Esophagus muscularis mucosa (tissue), 4 donors: ENCODE measurements at regions not wholly inside any gene's neighbourhood (a gene's known extent, or its start where the extent isn't known, plus 50 kb on each side); places are given as distances from the start of the nearest gene placed in this dataset.

ENCODE experiments used
- DNase-seq: peaks from one replicate; pipeline ENCODE4 v3.0.0-alpha.2; 2017; ENCODE audit errors: extremely low spot score
- H3K27ac ChIP-seq, 4 donors: fragments of 200-600 bp; sonication (generic); replicated peaks in 1 of 4; 1 replicate in 3 of 4; 2 replicates in 1 of 4; pipeline ENCODE4 v1.5.1; 2016 to 2019; ENCODE audit warnings: mild to moderate bottlenecking in 1 of 4
- H3K27me3 ChIP-seq, 4 donors: fragments of 200-600 bp; sonication (generic); one replicate each; pipeline versions ENCODE4 v1.5.1 to v1.6.0; 2016 to 2019
- H3K36me3 ChIP-seq, 4 donors: fragments of 200-600 bp; sonication (generic); one replicate each; pipeline ENCODE4 v1.5.1; 2016 to 2019
- H3K4me1 ChIP-seq, 4 donors: fragments of 200-600 bp; sonication (generic); one replicate each; pipeline ENCODE4 v1.5.1; 2016 to 2019
- H3K4me3 ChIP-seq, 4 donors: fragments of 200-600 bp; sonication (generic); 1 replicate in 2 of 4; 2 replicates in 2 of 4; pipeline ENCODE4 v1.5.1; 2016 to 2019; ENCODE audit warnings: mild to moderate bottlenecking in 4 of 4, moderate library complexity in 1 of 4
- H3K9me3 ChIP-seq, 4 donors: fragments of 200-600 bp; sonication (generic); 1 replicate in 3 of 4; 2 replicates in 1 of 4; pipeline ENCODE4 v1.5.1; 2016 to 2019
- EP300 ChIP-seq: sonication (generic); formaldehyde crosslinking; IDR thresholded peaks from one replicate; pipeline ENCODE4 v1.6.1; 2017; ENCODE audit warnings: antibody characterized with exemption
- POLR2A ChIP-seq: fragments of 450-650 bp; IDR thresholded peaks from one replicate; pipeline ENCODE4 v1.6.1; 2017; ENCODE audit warnings: antibody characterized with exemption, moderate library complexity, mild to moderate bottlenecking, low read depth
- POLR2AphosphoS5 ChIP-seq, 2 donors: sonication (generic); formaldehyde crosslinking; IDR thresholded peaks; one replicate each; pipeline ENCODE4 v1.6.1; 2017; ENCODE audit warnings: antibody characterized with exemption in 2 of 2
- WGBS: methylation state at CpG from one replicate; pipeline ENCODE4 v1.1.5; 2018; 5-methylcytosine and 5-hydroxymethylcytosine counted together
- intact Hi-C: fragments of 100-400 bp; cut with DNase I; formaldehyde crosslinking; loops from one replicate; pipeline ENCODE4 v1.15.1; 2023
- TF ChIP-seq, protein P1 (sequence below), 3 experiments: fragments of 200-600 bp in 2 of 3; fragments of 450-650 bp in 1 of 3; sonication (generic) in 2 of 3; IDR thresholded peaks; one replicate each; pipeline ENCODE4 v1.5.1; 2017 to 2019; ENCODE audit warnings: antibody characterized with exemption in 3 of 3, mild to moderate bottlenecking in 2 of 3, moderate library complexity in 1 of 3

DNA sequence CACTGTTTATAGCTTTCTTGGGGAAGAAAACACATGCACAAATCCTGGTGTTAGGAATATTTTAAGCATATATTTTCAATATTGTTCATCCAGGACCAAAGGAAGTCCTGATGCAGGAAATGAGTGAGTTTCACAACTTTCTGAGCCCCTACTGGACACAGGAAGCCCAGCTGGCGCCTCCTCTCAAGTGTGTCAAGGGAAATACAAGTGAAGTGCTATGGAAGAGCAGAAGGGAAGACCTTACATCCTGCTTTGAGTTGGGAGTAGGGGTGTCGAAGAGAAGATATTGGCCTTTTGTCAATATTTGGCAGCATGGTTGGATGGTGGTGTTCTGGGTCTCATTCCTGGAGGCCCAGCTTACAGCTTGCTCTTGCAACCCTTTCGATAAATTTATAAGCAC is 66.1 kb upstream of the ZDHHC17 start:
- intact Hi-C loops = no loop called here
- Histone ChIP-seq H3K4me3 (no peak overlapping the region), H3K9me3 (no peaks in the 10 kb centered on the region), H3K27ac (no peak overlapping the region), H3K27me3 (no peaks in the 10 kb centered on the region), H3K36me3 (no peaks in the 10 kb centered on the region), H3K4me1 (no peaks in the 10 kb centered on the region)
- no peak for TF ChIP-seq POLR2AphosphoS5 (IDR thresholded peaks at IDR 0.05)
- no peak for TF ChIP-seq EP300
- TF ChIP-seq, protein P1, sequence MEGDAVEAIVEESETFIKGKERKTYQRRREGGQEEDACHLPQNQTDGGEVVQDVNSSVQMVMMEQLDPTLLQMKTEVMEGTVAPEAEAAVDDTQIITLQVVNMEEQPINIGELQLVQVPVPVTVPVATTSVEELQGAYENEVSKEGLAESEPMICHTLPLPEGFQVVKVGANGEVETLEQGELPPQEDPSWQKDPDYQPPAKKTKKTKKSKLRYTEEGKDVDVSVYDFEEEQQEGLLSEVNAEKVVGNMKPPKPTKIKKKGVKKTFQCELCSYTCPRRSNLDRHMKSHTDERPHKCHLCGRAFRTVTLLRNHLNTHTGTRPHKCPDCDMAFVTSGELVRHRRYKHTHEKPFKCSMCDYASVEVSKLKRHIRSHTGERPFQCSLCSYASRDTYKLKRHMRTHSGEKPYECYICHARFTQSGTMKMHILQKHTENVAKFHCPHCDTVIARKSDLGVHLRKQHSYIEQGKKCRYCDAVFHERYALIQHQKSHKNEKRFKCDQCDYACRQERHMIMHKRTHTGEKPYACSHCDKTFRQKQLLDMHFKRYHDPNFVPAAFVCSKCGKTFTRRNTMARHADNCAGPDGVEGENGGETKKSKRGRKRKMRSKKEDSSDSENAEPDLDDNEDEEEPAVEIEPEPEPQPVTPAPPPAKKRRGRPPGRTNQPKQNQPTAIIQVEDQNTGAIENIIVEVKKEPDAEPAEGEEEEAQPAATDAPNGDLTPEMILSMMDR (IDR thresholded peaks at IDR 0.05) = no peak
- no peak for TF ChIP-seq POLR2A
- no peak for DNase-seq
- WGBS = 83% methylated on average over 3 of the region's 3 CpGs

DNA sequence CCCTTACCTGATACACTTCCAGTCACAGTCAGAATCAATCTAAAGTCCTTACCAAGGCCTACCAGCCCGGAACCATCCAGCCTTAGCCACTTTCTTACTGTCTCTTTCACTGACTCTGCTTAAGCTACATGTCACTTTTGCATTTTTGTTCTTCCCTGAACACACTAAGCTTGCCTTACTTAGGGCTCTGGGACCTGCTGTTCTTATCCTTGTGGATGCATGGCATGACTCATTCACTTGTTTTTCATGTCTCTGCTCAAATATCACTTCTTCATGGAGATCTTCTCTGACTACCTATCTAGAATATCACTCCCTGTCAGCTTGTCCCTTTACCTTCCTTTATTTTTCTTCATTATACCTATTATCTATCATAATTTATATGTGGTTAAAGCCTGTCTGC is 65.6 kb upstream of the ZDHHC17 start:
- TF ChIP-seq POLR2A (no peak), POLR2AphosphoS5 (IDR thresholded peaks at IDR 0.05) (no peak), EP300 (no peak)
- TF ChIP-seq, protein P1 (IDR thresholded peaks at IDR 0.05) = no peak
- Histone ChIP-seq H3K36me3 (no peaks in the 10 kb centered on the region), H3K9me3 (no peaks in the 10 kb centered on the region), H3K4me1 (no peaks in the 10 kb centered on the region), H3K27me3 (no peaks in the 10 kb centered on the region), H3K4me3 (no peak overlapping the region), H3K27ac (no peak overlapping the region)
- intact Hi-C loops = no loop called here
- no peak for DNase-seq
- WGBS = 85% methylated on average over 1 of the region's 1 CpG

DNA sequence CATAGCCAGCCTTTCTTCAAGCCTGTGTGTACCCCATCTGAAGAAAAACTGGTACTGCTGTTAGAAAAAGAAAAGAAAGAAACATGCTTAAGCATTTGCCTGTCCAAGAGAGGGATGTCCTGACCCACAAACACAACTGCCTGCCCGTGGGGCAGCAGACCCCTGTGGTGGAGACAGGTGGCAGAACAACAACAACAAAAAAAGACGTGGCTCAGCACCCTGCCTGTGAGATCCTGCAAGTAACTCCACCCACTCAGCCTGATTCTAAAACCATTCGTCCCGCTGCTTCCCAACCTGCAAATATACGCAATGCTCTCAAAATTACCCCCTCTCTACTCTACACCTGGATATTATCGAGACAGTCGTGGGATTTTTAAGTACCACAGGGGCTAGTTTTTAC is 64.9 kb upstream of the ZDHHC17 start:
- no peaks in the 10 kb centered on the region for H3K27me3 ChIP-seq
- no peak overlapping the region for H3K4me3 ChIP-seq
- no peak overlapping the region for H3K27ac ChIP-seq
- H3K9me3 ChIP-seq = no peaks in the 10 kb centered on the region
- intact Hi-C loops = no loop called here
- no peak for DNase-seq
- 57% methylated on average over 7 of the region's 7 CpGs for WGBS
- H3K4me1 ChIP-seq = no peaks in the 10 kb centered on the region
- TF ChIP-seq EP300 (no peak), POLR2AphosphoS5 (IDR thresholded peaks at IDR 0.05) (no peak), POLR2A (no peak)
- TF ChIP-seq, protein P1 (IDR thresholded peaks at IDR 0.05) = no peak
- no peaks in the 10 kb centered on the region for H3K36me3 ChIP-seq

DNA sequence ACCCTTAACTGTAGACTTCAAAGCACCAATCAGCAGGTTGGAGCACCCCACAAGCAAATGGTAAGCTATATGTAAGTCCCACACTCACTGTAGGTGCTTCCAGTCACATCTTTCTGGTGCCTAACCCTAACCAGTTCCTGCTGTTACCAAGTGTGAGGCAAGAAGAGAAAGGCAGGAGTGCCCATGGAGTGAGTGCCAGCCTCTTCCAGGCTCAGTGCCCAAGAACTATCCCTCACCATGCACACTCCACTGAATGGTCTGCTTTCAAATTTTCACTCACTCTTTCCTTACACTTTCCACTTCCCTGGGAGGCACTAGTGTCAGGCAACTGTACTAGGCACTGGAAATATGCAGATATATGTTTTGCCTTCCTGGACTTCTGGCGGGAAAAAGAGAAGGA is 62.2 kb upstream of the ZDHHC17 start:
- Histone ChIP-seq H3K4me3 (no peak overlapping the region), H3K27me3 (no peaks in the 10 kb centered on the region), H3K9me3 (no peaks in the 10 kb centered on the region), H3K36me3 (no peaks in the 10 kb centered on the region), H3K4me1 (no peaks in the 10 kb centered on the region), H3K27ac (no peak overlapping the region)
- DNase-seq = no peak
- no peak for TF ChIP-seq POLR2A
- TF ChIP-seq, protein P1 (IDR thresholded peaks at IDR 0.05) = no peak
- no peak for TF ChIP-seq POLR2AphosphoS5 (IDR thresholded peaks at IDR 0.05)
- TF ChIP-seq EP300 = no peak
- 82% methylated on average over 1 of the region's 1 CpG for whole genome bisulfite sequencing
- intact Hi-C loops = no loop called here

DNA sequence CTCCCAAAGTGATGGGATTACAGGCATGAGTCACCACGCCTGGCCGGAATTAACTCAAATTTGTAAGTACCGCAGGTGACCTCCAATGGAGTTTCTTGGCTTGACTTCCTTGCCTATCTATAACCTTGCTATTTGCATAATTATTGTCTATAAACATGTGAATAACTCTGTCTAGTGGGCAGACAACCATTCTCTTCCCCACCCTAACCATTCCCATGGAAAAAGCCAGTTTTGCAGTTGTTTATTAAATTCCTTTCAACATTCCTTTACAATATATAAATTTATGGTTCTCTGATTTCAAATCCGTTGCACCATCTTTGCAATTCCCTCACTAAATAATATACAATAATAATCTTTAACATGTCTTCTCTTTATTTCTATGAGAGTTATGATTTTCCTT is 61.0 kb upstream of the ZDHHC17 start:
- Histone ChIP-seq H3K4me1 (peaks cover 0 to 4% (median 3%) of the 10 kb centered on the region in 4 donors), H3K36me3 (no peaks in the 10 kb centered on the region), H3K9me3 (no peaks in the 10 kb centered on the region), H3K27me3 (no peaks in the 10 kb centered on the region), H3K4me3 (no peak overlapping the region), H3K27ac (no peak overlapping the region)
- DNase-seq = no peak
- intact Hi-C loops = no loop called here
- 98% methylated on average over 4 of the region's 4 CpGs for WGBS
- no peak for TF ChIP-seq POLR2A
- TF ChIP-seq, protein P1 (IDR thresholded peaks at IDR 0.05) = no peak
- TF ChIP-seq EP300 = no peak
- no peak for TF ChIP-seq POLR2AphosphoS5 (IDR thresholded peaks at IDR 0.05)
